A673 (cell line): ENCODE measurements at regions not wholly inside any gene's neighbourhood (a gene's known extent, or its start where the extent isn't known, plus 50 kb on each side); places are given as distances from the start of the nearest gene placed in this dataset.

ENCODE experiments used
- BruUV-seq: library from RNA; stranded (reverse); fragments of 400-500 nt; replicated peaks from 2 replicates; lab custom pipeline; 2021; lab: Mats Ljungman, UMichigan
- CTCF ChIA-PET: fragments of 300-600 bp; sonication (Branson Sonifier 250); formaldehyde crosslinking; loops from one replicate; lab custom pipeline; 2022; ENCODE audit warnings: antibody characterized with exemption; lab: Charles Lee
- POLR2A ChIA-PET: fragments of 300-600 bp; sonication (Branson Sonifier 250); formaldehyde crosslinking; loops from one replicate; lab custom pipeline; 2022; ENCODE audit warnings: antibody characterized with exemption; ENCODE audit not compliant: low non-redundant PET; lab: Charles Lee
- DNase-seq: peaks from one replicate; pipeline ENCODE4 v3.0.0-alpha.2; 2015; ENCODE audit warnings: low spot score
- H3K27ac ChIP-seq: fragments of 200-600 bp; sonication (generic); 2 replicates; pipeline ENCODE4 v1.5.1; 2016; ENCODE audit warnings: mixed run types, low read depth, mild to moderate bottlenecking, mixed read lengths, antibody characterized with exemption, low read length; ENCODE audit not compliant: poor library complexity, severe bottlenecking
- H3K27me3 ChIP-seq: fragments of 200-600 bp; sonication (generic); replicated peaks from 2 replicates; pipeline ENCODE4 v1.6.1; 2017; ENCODE audit warnings: mixed run types, low read depth, mild to moderate bottlenecking, mixed read lengths, antibody characterized with exemption, low read length; ENCODE audit not compliant: insufficient read depth, poor library complexity
- H3K36me3 ChIP-seq: fragments of 200-600 bp; sonication (generic); 2 replicates; pipeline ENCODE4 v1.6.1; 2016; ENCODE audit warnings: mixed run types, mild to moderate bottlenecking, mixed read lengths, antibody characterized with exemption, low read length; ENCODE audit not compliant: insufficient read depth, poor library complexity, severe bottlenecking
- H3K4me1 ChIP-seq: fragments of 200-600 bp; sonication (generic); 2 replicates; pipeline ENCODE4 v1.6.1; 2017; ENCODE audit warnings: mixed run types, mild to moderate bottlenecking, mixed read lengths, antibody characterized with exemption, low read length; ENCODE audit not compliant: insufficient read depth, poor library complexity, severe bottlenecking
- H3K4me3 ChIP-seq: fragments of 200-600 bp; sonication (generic); 2 replicates; pipeline ENCODE4 v1.5.1; 2016; ENCODE audit warnings: low read depth, mixed run types, mild to moderate bottlenecking, mixed read lengths, low read length; ENCODE audit not compliant: poor library complexity, severe bottlenecking
- H3K9me3 ChIP-seq: fragments of 200-600 bp; sonication (generic); 2 replicates; pipeline ENCODE4 v1.6.1; 2016; ENCODE audit warnings: mixed run types, low read depth, mild to moderate bottlenecking, mixed read lengths, antibody characterized with exemption, low read length; ENCODE audit not compliant: poor library complexity, severe bottlenecking
- CTCF ChIP-seq: fragments of 300-800, 200-600 bp; sonication (generic); conservative IDR thresholded peaks from 2 replicates; pipeline ENCODE4 v1.5.1; 2017; ENCODE audit warnings: low read depth, mild to moderate bottlenecking, antibody characterized with exemption, low read length, moderate library complexity, mixed read lengths
- EZH2 ChIP-seq: fragments of 200-600 bp; sonication (generic); IDR thresholded peaks from 2 replicates; pipeline ENCODE4 v1.6.1; 2017; ENCODE audit warnings: borderline replicate concordance, low read depth, mild to moderate bottlenecking, mixed read lengths, antibody characterized with exemption, low read length; ENCODE audit not compliant: poor library complexity, severe bottlenecking
- intact Hi-C: fragments of 100-400 bp; cut with micrococcal nuclease; formaldehyde crosslinking; loops from one replicate; pipeline ENCODE4 v1.10.0; 2022; ENCODE audit not compliant: unreplicated experiment

- CTCF ChIA-PET, result no interaction called here
- POLR2A ChIA-PET, result no interaction called here
Measured at GRCh38 chr6:121724576-121724975, 289.1 kb downstream of the GJA1 start.

GRCh38 chr6:121726596-121726995 lies 291.1 kb downstream of the GJA1 start:
- no peak for DNase-seq
- Histone ChIP-seq H3K4me1 (no peaks in the 10 kb centered on the region), H3K36me3 (no peaks in the 10 kb centered on the region), H3K9me3 (peaks cover 5% of the 10 kb centered on the region), H3K4me3 (no peak overlapping the region), H3K27me3 (no peaks in the 10 kb centered on the region), H3K27ac (no peak overlapping the region)
- BruUV-seq, result no TSS peak
- POLR2A ChIA-PET, result no interaction called here
- TF ChIP-seq EZH2 (no peak), CTCF (no peak)
- intact Hi-C loops, result no loop called here
- CTCF ChIA-PET, result no interaction called here

More at GRCh38 chr6:121724576-121724975, 289.1 kb downstream of the GJA1 start:
- no peak for TF ChIP-seq CTCF
- no peak for TF ChIP-seq EZH2
- DNase-seq, result no peak
- no TSS peak for BruUV-seq
- Histone ChIP-seq H3K4me1 (no peaks in the 10 kb centered on the region), H3K4me3 (no peak overlapping the region), H3K27me3 (no peaks in the 10 kb centered on the region), H3K36me3 (no peaks in the 10 kb centered on the region), H3K27ac (no peak overlapping the region), H3K9me3 (no peaks in the 10 kb centered on the region)
- intact Hi-C loops, result no loop called here

- no peak for DNase-seq
- intact Hi-C loops, result no loop called here
- ChIA-PET POLR2A (no interaction called here), CTCF (no interaction called here)
- Histone ChIP-seq H3K27me3 (no peaks in the 10 kb centered on the region), H3K36me3 (no peaks in the 10 kb centered on the region), H3K4me1 (no peaks in the 10 kb centered on the region), H3K27ac (no peak overlapping the region), H3K4me3 (no peak overlapping the region), H3K9me3 (peaks cover 5% of the 10 kb centered on the region)
- no TSS peak for BruUV-seq
- TF ChIP-seq CTCF, result no peak
- no peak for TF ChIP-seq EZH2
Measured at GRCh38 chr6:121730616-121731015, 295.2 kb downstream of the GJA1 start.
